Activated T-cell treated with anti-CD3 and anti-CD28 coated beads for 24 hours (primary cell): ENCODE measurements at regions not wholly inside any gene's neighbourhood (a gene's known extent, or its start where the extent isn't known, plus 50 kb on each side); places are given as distances from the start of the nearest gene placed in this dataset.

Source experiments
- DNase-seq: peaks from one replicate; pipeline ENCODE4 v3.0.0-alpha.2; 2020; ENCODE audit warnings: low read depth

GRCh38 chr11:70486731-70487130, 88.4 kb downstream of the CTTN start:
- no peak for DNase-seq

- DNase-seq, result no peak
Observed at GRCh38 chr11:70487160-70487559, 88.8 kb downstream of the CTTN start.

- no peak for DNase-seq
Observed at GRCh38 chr11:70487756-70488155, 89.4 kb downstream of the CTTN start.

GRCh38 chr11:70488171-70488703, 89.9 kb downstream of the CTTN start:
- no peak for DNase-seq

GRCh38 chr11:70489276-70489675, 90.9 kb downstream of the CTTN start:
- no peak for DNase-seq

GRCh38 chr11:70490208-70490607, 91.9 kb downstream of the CTTN start:
- DNase-seq, result no peak

GRCh38 chr11:70490723-70491558, 92.6 kb downstream of the CTTN start:
- DNase-seq, result no peak

GRCh38 chr11:70491696-70492472, 93.6 kb downstream of the CTTN start:
- no peak for DNase-seq

- no peak for DNase-seq
Observed at GRCh38 chr11:70493089-70493474, 94.8 kb downstream of the CTTN start.

GRCh38 chr11:70493891-70494290, 95.6 kb downstream of the CTTN start:
- DNase-seq, result no peak

- DNase-seq, result no peak
Observed at GRCh38 chr11:70494559-70495350, 96.4 kb downstream of the CTTN start.

- no peak for DNase-seq
Observed at GRCh38 chr11:70495351-70496310, 97.3 kb downstream of the CTTN start.

- no peak for DNase-seq
Observed at GRCh38 chr11:70496591-70497535, 98.5 kb downstream of the CTTN start.

GRCh38 chr11:70497536-70498075, 99.3 kb downstream of the CTTN start:
- no peak for DNase-seq

GRCh38 chr11:70498171-70498571, 99.8 kb downstream of the CTTN start:
- no peak for DNase-seq

GRCh38 chr11:70498976-70499801, 100.9 kb downstream of the CTTN start:
- DNase-seq, result no peak

GRCh38 chr11:70500076-70500847, 101.9 kb downstream of the CTTN start:
- no peak for DNase-seq
